Panc1 (cell line): ENCODE measurements at regions not wholly inside any gene's neighbourhood (a gene's known extent, or its start where the extent isn't known, plus 50 kb on each side); places are given as distances from the start of the nearest gene placed in this dataset.

Experiments used
- ATAC-seq: fragments of 200-7000 bp; cut with Tn5 transposase; 2 replicates; pipeline ENCODE4 v1.9.1; 2020; ENCODE audit warnings: mild to moderate bottlenecking, moderate library complexity
- BruUV-seq: library from RNA; stranded (reverse); fragments of 400-500 nt; replicated peaks from 2 replicates; lab custom pipeline; 2021; lab: Mats Ljungman, UMichigan
- CTCF ChIA-PET: fragments of 300-600 bp; sonication (Branson Sonifier 250); formaldehyde crosslinking; loops from one replicate; lab custom pipeline; 2022; ENCODE audit warnings: antibody characterized with exemption; lab: Charles Lee
- POLR2A ChIA-PET: fragments of 300-600 bp; sonication (Branson Sonifier 250); formaldehyde crosslinking; loops from one replicate; lab custom pipeline; 2022; ENCODE audit warnings: antibody characterized with exemption; lab: Charles Lee
- DNase-seq: peaks from one replicate; pipeline ENCODE4 v3.0.0-alpha.2; 2010; ENCODE audit warnings: low read depth, low spot score
- H3K27ac ChIP-seq: 2 replicates; pipeline ENCODE4 v1.5.1; 2011; ENCODE audit warnings: mild to moderate bottlenecking, low read length, inconsistent platforms
- H3K27me3 ChIP-seq: fragments of 200-500 bp; sonication (Bioruptor generic); 2 replicates; pipeline ENCODE4 v1.6.0; 2014; ENCODE audit warnings: low read length, inconsistent platforms; ENCODE audit not compliant: control insufficient read depth, insufficient read depth
- H3K36me3 ChIP-seq: fragments of 200-500 bp; sonication (Bioruptor generic); 2 replicates; pipeline ENCODE4 v1.5.1; 2014; ENCODE audit warnings: inconsistent platforms, mild to moderate bottlenecking, low read length, moderate library complexity; ENCODE audit not compliant: control insufficient read depth, insufficient read depth
- H3K4me1 ChIP-seq: 2 replicates; pipeline ENCODE4 v1.5.1; 2011; ENCODE audit warnings: inconsistent platforms, mild to moderate bottlenecking, low read length, moderate library complexity; ENCODE audit not compliant: control insufficient read depth, insufficient read depth
- H3K4me3 ChIP-seq, 2 experiments: 2 replicates each; pipeline ENCODE4 v1.5.1; 2011 to 2012; ENCODE audit warnings: low read depth in 2 of 2, low read length in 2 of 2, mild to moderate bottlenecking in 2 of 2, inconsistent platforms in 1 of 2, moderate library complexity in 1 of 2
- H3K9me3 ChIP-seq: fragments of 200-500 bp; sonication (Bioruptor generic); 2 replicates; pipeline ENCODE4 v1.5.1; 2014; ENCODE audit warnings: low read depth, mild to moderate bottlenecking, inconsistent platforms, low read length, moderate library complexity; ENCODE audit not compliant: control insufficient read depth, insufficient read depth
- CTCF ChIP-seq: fragments of 450-650 bp; IDR thresholded peaks from 2 replicates; pipeline ENCODE4 v1.5.1; 2017; ENCODE audit warnings: mild to moderate bottlenecking
- POLR2AphosphoS5 ChIP-seq: IDR thresholded peaks from 2 replicates; pipeline ENCODE4 v1.6.1; 2012; ENCODE audit warnings: mild to moderate bottlenecking, low read depth, low read length, moderate library complexity
- REST ChIP-seq, 2 experiments: IDR thresholded peaks; 2 replicates each; pipeline ENCODE4 v1.6.1; 2011 to 2012; ENCODE audit warnings: low read depth in 2 of 2, control low read depth in 1 of 2, low read length in 1 of 2, mild to moderate bottlenecking in 1 of 2, moderate library complexity in 1 of 2; ENCODE audit not compliant: insufficient read depth in 1 of 2
- SIN3A ChIP-seq: IDR thresholded peaks from 2 replicates; pipeline ENCODE4 v1.6.1; 2012; ENCODE audit warnings: low read depth, mild to moderate bottlenecking, low read length, moderate library complexity, borderline replicate concordance; ENCODE audit not compliant: insufficient read depth
- TCF7L2 ChIP-seq: IDR thresholded peaks from 2 replicates; pipeline ENCODE4 v1.6.1; 2011; ENCODE audit warnings: mild to moderate bottlenecking, low read depth, low read length, inconsistent platforms
- in situ Hi-C: cut with HindIII; loops from 2 replicates; pipeline ENCODE4 v1.10.0; 2016; ENCODE audit warnings: low sequenced_read_pairs, low pct_unique_long_range_greater_than_20kb
- intact Hi-C: fragments of 100-400 bp; cut with micrococcal nuclease; formaldehyde crosslinking; loops from one replicate; pipeline ENCODE4 v1.10.0; 2022; ENCODE audit not compliant: unreplicated experiment

GRCh38 chr17:5933430-5933829 lies 136.7 kb upstream of the WSCD1 start:
- no TSS peak for BruUV-seq
- no peaks in the 10 kb centered on the region for H3K4me1 ChIP-seq
- 0 out of 2 replicates have a peak, but pooled peaks cover 2% of the 10 kb centered on the region for H3K27me3 ChIP-seq
- ChIA-PET POLR2A (no interaction called here), CTCF (no interaction called here)
- H3K27ac ChIP-seq = no peak overlapping the region
- in situ Hi-C loops (no loop called here), intact Hi-C loops (no loop called here)
- H3K4me3 ChIP-seq = no peak overlapping the region
- ATAC-seq (no peak), DNase-seq (no peak)
- H3K36me3 ChIP-seq = no peaks in the 10 kb centered on the region
- H3K9me3 ChIP-seq = no peaks in the 10 kb centered on the region
- TF ChIP-seq REST (IDR thresholded peaks at IDR 0.05; ENCODE audit: insufficient read depth in 1 of 2, low read depth in 2 of 2, low read length in 1 of 2) (no peak), POLR2AphosphoS5 (no peak), TCF7L2 (no peak), SIN3A (no peak), CTCF (no peak)

GRCh38 chr17:5941258-5941657 lies 128.9 kb upstream of the WSCD1 start:
- BruUV-seq = no TSS peak
- H3K36me3 ChIP-seq = no peaks in the 10 kb centered on the region
- H3K27me3 ChIP-seq = no peaks in the 10 kb centered on the region; the same call in 1 of the 2 replicates
- in situ Hi-C loops (no loop called here), intact Hi-C loops (no loop called here)
- H3K4me1 ChIP-seq = no peaks in the 10 kb centered on the region
- no peak overlapping the region for H3K27ac ChIP-seq
- TF ChIP-seq REST (IDR thresholded peaks at IDR 0.05; ENCODE audit: insufficient read depth in 1 of 2, low read depth in 2 of 2, low read length in 1 of 2) (no peak), CTCF (no peak), SIN3A (no peak), TCF7L2 (no peak), POLR2AphosphoS5 (no peak)
- no peak overlapping the region for H3K4me3 ChIP-seq
- CTCF ChIA-PET = interaction anchor here (0.6 kb wide), 1 partner anchor 497 kb away, joined by 5 read pairs; no protein-coding TSS in a partner anchor
- DNase-seq (no peak), ATAC-seq (no peak)
- POLR2A ChIA-PET = no interaction called here
- H3K9me3 ChIP-seq = no peaks in the 10 kb centered on the region
